Natural killer cell (primary cell): ENCODE measurements at regions not wholly inside any gene's neighbourhood (a gene's known extent, or its start where the extent isn't known, plus 50 kb on each side); places are given as distances from the start of the nearest gene placed in this dataset.
"Not testable (repeated sequence)": the region's sequence is repeated elsewhere in the genome, so short reads cannot be mapped to it uniquely, and the experiment has no call there.

ENCODE experiments used
- ATAC-seq, 3 donors: fragments of 150-1000 bp in 2 of 3; fragments of 200-7000 bp in 1 of 3; cut with Tn5 transposase; 1 replicate in 1 of 3; 2 replicates in 2 of 3; pipeline ENCODE4 v1.10.0; 2021; ENCODE audit warnings: mild to moderate bottlenecking in 2 of 3, moderate library complexity in 2 of 3
- DNase-seq, 2 donors: peaks; one replicate each; pipeline versions ENCODE4 v3.0.0 to v3.0.0-alpha.2; 2013 to 2021; ENCODE audit warnings: mixed read lengths in 1 of 2
- H3K27ac ChIP-seq: one replicate; pipeline ENCODE4 v1.5.1; 2013; ENCODE audit warnings: mild to moderate bottlenecking, low read length
- H3K27me3 ChIP-seq: one replicate; pipeline ENCODE4 v1.6.1; 2013; ENCODE audit warnings: low read length; ENCODE audit not compliant: control insufficient read depth, insufficient read depth
- H3K36me3 ChIP-seq: one replicate; pipeline ENCODE4 v1.6.1; 2013; ENCODE audit warnings: low read length; ENCODE audit not compliant: control insufficient read depth, insufficient read depth
- H3K4me1 ChIP-seq: one replicate; pipeline ENCODE4 v1.6.1; 2013; ENCODE audit warnings: low read length; ENCODE audit not compliant: control insufficient read depth, insufficient read depth
- H3K4me3 ChIP-seq: one replicate; pipeline ENCODE4 v1.5.1; 2013; ENCODE audit warnings: low read length
- H3K9me3 ChIP-seq: one replicate; pipeline ENCODE4 v1.6.1; 2013; ENCODE audit warnings: low read length; ENCODE audit not compliant: control insufficient read depth, insufficient read depth
- H3K27ac Mint-ChIP-seq, 2 donors: one replicate each; pipeline ENCODE4 v1.8.0; 2022; ENCODE audit warnings: mild to moderate bottlenecking in 2 of 2, mixed read lengths in 2 of 2, moderate library complexity in 1 of 2
- H3K27me3 Mint-ChIP-seq, 2 donors: one replicate each; pipeline ENCODE4 v1.8.0; 2022; ENCODE audit warnings: low read depth in 2 of 2, mixed read lengths in 2 of 2
- H3K36me3 Mint-ChIP-seq: one replicate; pipeline ENCODE4 v1.8.0; 2022; ENCODE audit warnings: mixed read lengths
- H3K4me1 Mint-ChIP-seq, 2 donors: one replicate each; pipeline ENCODE4 v1.8.0; 2022; ENCODE audit warnings: mixed read lengths in 2 of 2
- H3K4me3 Mint-ChIP-seq: one replicate; pipeline ENCODE4 v1.8.0; 2022; ENCODE audit warnings: mild to moderate bottlenecking, moderate library complexity, mixed read lengths
- H3K9me3 Mint-ChIP-seq, 2 donors: one replicate each; pipeline ENCODE4 v1.8.0; 2022; ENCODE audit warnings: mixed read lengths in 2 of 2
- CTCF ChIP-seq: fragments of 200-600 bp; IDR thresholded peaks from one replicate; pipeline ENCODE4 v1.8.0; 2022; ENCODE audit warnings: antibody characterized with exemption
- WGBS: methylation state at CpG from one replicate; pipeline ENCODE4 v1.1.7; 2013; ENCODE audit warnings: missing lambda C conversion rate; ENCODE audit not compliant: insufficient coverage; 5-methylcytosine and 5-hydroxymethylcytosine counted together
- intact Hi-C: fragments of 100-400 bp; cut with micrococcal nuclease; formaldehyde crosslinking; loops from one replicate; pipeline ENCODE4 v1.14.2; 2022

DNA sequence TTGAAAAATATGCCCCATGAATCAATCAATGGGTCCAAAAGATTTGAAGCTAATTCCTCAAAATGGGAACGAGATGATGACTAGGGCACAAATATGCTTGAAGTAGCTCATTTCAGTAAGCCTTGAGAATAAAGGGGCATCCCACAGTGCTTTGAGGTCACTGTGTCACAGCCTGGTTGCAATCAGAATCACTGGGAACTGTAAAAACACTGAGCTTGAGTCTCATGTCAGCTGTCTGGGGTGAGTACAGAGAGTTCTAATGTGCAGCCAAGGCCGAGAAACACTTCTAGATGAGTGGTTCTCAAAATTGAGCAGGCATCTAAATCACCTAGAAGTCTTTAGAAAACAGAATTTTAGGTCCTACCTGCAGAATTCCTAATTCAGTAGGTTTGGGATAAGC is 120.5 kb upstream of the EGFL6 start:
- H3K4me1 Mint-ChIP-seq: peaks cover 0 to 4% of the 10 kb centered on the region in 2 donors
- H3K4me3 Mint-ChIP-seq: no peak overlapping the region
- Histone ChIP-seq H3K4me3 (no peak overlapping the region), H3K4me1 (no peaks in the 10 kb centered on the region), H3K27ac (no peak overlapping the region), H3K9me3 (no peaks in the 10 kb centered on the region), H3K36me3 (no peaks in the 10 kb centered on the region), H3K27me3 (no peaks in the 10 kb centered on the region)
- ATAC-seq (no peak), DNase-seq (no peak)
- H3K27ac Mint-ChIP-seq: no peak overlapping the region
- H3K36me3 Mint-ChIP-seq: no peaks in the 10 kb centered on the region
- no peaks in the 10 kb centered on the region for H3K9me3 Mint-ChIP-seq
- intact Hi-C loops: no loop called here
- no peak for TF ChIP-seq CTCF
- peaks cover 0 to 15% of the 10 kb centered on the region in 2 donors for H3K27me3 Mint-ChIP-seq
- WGBS: 95% methylated on average over 2 of the region's 2 CpGs

DNA sequence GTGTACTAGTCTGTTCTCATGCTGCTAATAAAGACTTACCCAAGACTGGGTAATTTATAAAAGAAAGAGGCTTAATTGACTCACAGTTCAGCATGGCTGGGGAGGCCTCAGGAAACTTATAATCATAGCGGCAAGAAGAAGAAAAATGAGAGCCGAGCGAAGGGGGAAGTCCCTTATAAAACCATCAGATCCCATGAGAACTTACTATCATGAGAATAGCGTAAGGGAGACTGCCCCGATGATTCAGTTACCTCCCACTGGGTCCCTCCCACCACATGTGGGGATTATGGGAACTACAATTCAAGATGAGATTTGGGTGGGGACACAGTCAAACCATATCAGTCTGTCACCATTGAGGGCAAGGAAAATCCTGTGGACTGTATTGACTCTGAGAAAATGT is 121.8 kb upstream of the ATXN3L start:
- H3K4me1 Mint-ChIP-seq, H3K36me3 ChIP-seq, H3K9me3 Mint-ChIP-seq, DNase-seq, H3K36me3 Mint-ChIP-seq, H3K27ac ChIP-seq, ATAC-seq, H3K27ac Mint-ChIP-seq, H3K4me3 ChIP-seq, H3K4me1 ChIP-seq, H3K27me3 ChIP-seq, H3K4me3 Mint-ChIP-seq, intact Hi-C loops, H3K9me3 ChIP-seq: not testable (repeated sequence)
- H3K27me3 Mint-ChIP-seq: peaks cover 0 to 18% of the 10 kb centered on the region in 2 donors
- WGBS: no CpG with 5 or more reads among the region's 5 CpGs

- Mint-ChIP-seq H3K4me3 (no peak overlapping the region), H3K27ac (no peak overlapping the region), H3K36me3 (no peaks in the 10 kb centered on the region), H3K9me3 (no peaks in the 10 kb centered on the region), H3K27me3 (peaks cover 0 to 24% of the 10 kb centered on the region in 2 donors), H3K4me1 (no peaks in the 10 kb centered on the region)
- DNase-seq (no peak), ATAC-seq (no peak)
- Histone ChIP-seq H3K36me3 (no peaks in the 10 kb centered on the region), H3K27me3 (no peaks in the 10 kb centered on the region), H3K4me1 (no peaks in the 10 kb centered on the region), H3K9me3 (no peaks in the 10 kb centered on the region), H3K27ac (no peak overlapping the region), H3K4me3 (no peak overlapping the region)
- TF ChIP-seq CTCF: no peak
- intact Hi-C loops: no loop called here
- WGBS: 100% methylated on average over 1 of the region's 2 CpGs
Measured at GRCh38 chrX:13440176-13440575, 120.3 kb upstream of the ATXN3L start.

DNA sequence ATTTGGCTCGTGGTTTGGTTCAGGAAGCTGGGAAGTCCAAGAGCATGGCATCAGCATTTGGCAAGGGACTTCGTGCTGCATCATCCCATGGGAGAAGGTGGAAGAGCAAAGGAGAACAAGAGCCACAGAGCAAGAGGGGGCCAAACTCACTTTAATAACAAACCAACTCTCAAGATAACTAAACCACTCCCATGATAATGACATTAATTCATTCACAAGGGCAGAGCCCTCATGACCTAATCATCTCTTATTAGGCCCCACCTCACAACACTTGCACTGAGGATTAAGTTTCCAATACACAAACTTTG is 113.4 kb upstream of the ATXN3L start:
- no peaks in the 10 kb centered on the region for H3K36me3 Mint-ChIP-seq
- no peak overlapping the region for H3K4me3 ChIP-seq
- no peaks in the 10 kb centered on the region for H3K9me3 ChIP-seq
- no peak overlapping the region for H3K27ac Mint-ChIP-seq
- H3K27me3 ChIP-seq: no peaks in the 10 kb centered on the region
- H3K4me3 Mint-ChIP-seq: no peak overlapping the region
- H3K27me3 Mint-ChIP-seq: peaks cover 0 to 8% of the 10 kb centered on the region in 2 donors
- H3K9me3 Mint-ChIP-seq: no peaks in the 10 kb centered on the region
- WGBS: 100% methylated on average over 1 of the region's 2 CpGs
- TF ChIP-seq CTCF: no peak
- no peaks in the 10 kb centered on the region for H3K36me3 ChIP-seq
- no peak for DNase-seq
- H3K4me1 ChIP-seq: peaks cover 7% of the 10 kb centered on the region
- intact Hi-C loops: no loop called here
- no peak overlapping the region for H3K27ac ChIP-seq
- ATAC-seq: no peak
- peaks cover 9 to 12% of the 10 kb centered on the region in 2 donors for H3K4me1 Mint-ChIP-seq
